WTC11 (cell line): ENCODE measurements at regions not wholly inside any gene's neighbourhood (a gene's known extent, or its start where the extent isn't known, plus 50 kb on each side); places are given as distances from the start of the nearest gene placed in this dataset.

ENCODE experiments used
- ATF3 ChIP-seq: sonication (generic); formaldehyde crosslinking; conservative IDR thresholded peaks from 2 replicates; pipeline ENCODE4 v1.8.1; 2022; ENCODE audit warnings: mild to moderate bottlenecking, missing genetic modification reagents
- CREB1 ChIP-seq: sonication (generic); formaldehyde crosslinking; IDR thresholded peaks from 2 replicates; pipeline ENCODE4 v1.8.0; 2023; ENCODE audit warnings: mild to moderate bottlenecking, missing genetic modification reagents
- CTCF ChIP-seq: fragments of 200-600 bp; IDR thresholded peaks from 2 replicates; pipeline ENCODE4 v1.8.0; 2022; ENCODE audit warnings: antibody characterized with exemption
- MAX ChIP-seq: sonication (generic); formaldehyde crosslinking; IDR thresholded peaks from 2 replicates; pipeline ENCODE4 v1.8.0; 2022; ENCODE audit warnings: mild to moderate bottlenecking, missing genetic modification reagents
- MXD4 ChIP-seq: fragments of 250-450 bp; sonication (Bioruptor Pico); IDR thresholded peaks from 2 replicates; pipeline ENCODE4 v1.8.0; 2021; ENCODE audit warnings: mild to moderate bottlenecking, moderate library complexity, borderline replicate concordance
- NR2C2 ChIP-seq: sonication (generic); formaldehyde crosslinking; IDR thresholded peaks from 2 replicates; pipeline ENCODE4 v1.8.0; 2022; ENCODE audit warnings: mild to moderate bottlenecking, missing genetic modification reagents
- SMAD4 ChIP-seq: sonication (generic); formaldehyde crosslinking; IDR thresholded peaks from 2 replicates; pipeline ENCODE4 v1.8.0; 2022; ENCODE audit warnings: mild to moderate bottlenecking, missing genetic modification reagents
- USF2 ChIP-seq: sonication (generic); formaldehyde crosslinking; IDR thresholded peaks from 2 replicates; pipeline ENCODE4 v1.8.1; 2023; ENCODE audit warnings: mild to moderate bottlenecking, missing genetic modification reagents, moderate library complexity
- ZNF232 ChIP-seq: sonication (generic); formaldehyde crosslinking; IDR thresholded peaks from 2 replicates; pipeline ENCODE4 v1.8.0; 2022; ENCODE audit warnings: mild to moderate bottlenecking, missing genetic modification reagents
- ZNF416 ChIP-seq: fragments of 250-450 bp; sonication (Bioruptor Pico); IDR thresholded peaks from 2 replicates; pipeline ENCODE4 v1.9.0; 2021; ENCODE audit warnings: mild to moderate bottlenecking, inconsistent platforms
- ZNF423 ChIP-seq: fragments of 250-450 bp; sonication (Bioruptor Pico); IDR thresholded peaks from 2 replicates; pipeline ENCODE4 v2.1.2; 2022; ENCODE audit warnings: mild to moderate bottlenecking, moderate library complexity
- TF ChIP-seq, protein P1 (sequence below): sonication (generic); formaldehyde crosslinking; IDR thresholded peaks from 2 replicates; pipeline ENCODE4 v1.8.1; 2023; ENCODE audit warnings: mild to moderate bottlenecking, missing genetic modification reagents, moderate library complexity
- TF ChIP-seq, protein P2 (sequence below): sonication (generic); formaldehyde crosslinking; IDR thresholded peaks from 2 replicates; pipeline ENCODE4 v1.8.1; 2022; ENCODE audit warnings: low read depth, missing genetic modification reagents, borderline replicate concordance
- TF ChIP-seq, protein P3 (sequence below): sonication (generic); formaldehyde crosslinking; IDR thresholded peaks from 2 replicates; pipeline ENCODE4 v1.8.0; 2022; ENCODE audit warnings: mild to moderate bottlenecking, missing genetic modification reagents

DNA sequence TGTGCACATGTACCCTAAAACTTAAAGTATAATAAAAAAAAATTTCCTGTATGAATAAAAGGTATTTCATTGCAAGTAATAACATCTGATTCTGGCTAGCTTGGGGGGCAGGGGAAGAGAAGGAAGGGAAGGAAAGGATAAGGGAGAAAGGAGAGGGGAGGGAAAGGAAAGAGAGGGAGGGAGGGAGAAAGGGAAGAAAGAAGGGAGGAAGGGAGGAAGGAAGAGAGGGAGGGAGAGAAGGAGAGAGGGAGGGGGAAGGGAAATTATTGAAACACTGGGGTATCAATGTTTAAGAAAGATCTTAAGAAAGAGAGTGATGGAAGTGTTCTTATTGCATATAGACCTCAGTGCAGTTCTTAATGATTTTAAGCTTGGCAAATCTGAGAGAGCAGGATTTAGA is 129.8 kb upstream of the ZNF366 start:
- TF ChIP-seq CTCF, result no peak
- TF ChIP-seq, protein P1, sequence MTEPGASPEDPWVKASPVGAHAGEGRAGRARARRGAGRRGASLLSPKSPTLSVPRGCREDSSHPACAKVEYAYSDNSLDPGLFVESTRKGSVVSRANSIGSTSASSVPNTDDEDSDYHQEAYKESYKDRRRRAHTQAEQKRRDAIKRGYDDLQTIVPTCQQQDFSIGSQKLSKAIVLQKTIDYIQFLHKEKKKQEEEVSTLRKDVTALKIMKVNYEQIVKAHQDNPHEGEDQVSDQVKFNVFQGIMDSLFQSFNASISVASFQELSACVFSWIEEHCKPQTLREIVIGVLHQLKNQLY (CRISPR knock-in tag), result no peak
- TF ChIP-seq USF2 (CRISPR knock-in tag), result no peak
- TF ChIP-seq, protein P2, sequence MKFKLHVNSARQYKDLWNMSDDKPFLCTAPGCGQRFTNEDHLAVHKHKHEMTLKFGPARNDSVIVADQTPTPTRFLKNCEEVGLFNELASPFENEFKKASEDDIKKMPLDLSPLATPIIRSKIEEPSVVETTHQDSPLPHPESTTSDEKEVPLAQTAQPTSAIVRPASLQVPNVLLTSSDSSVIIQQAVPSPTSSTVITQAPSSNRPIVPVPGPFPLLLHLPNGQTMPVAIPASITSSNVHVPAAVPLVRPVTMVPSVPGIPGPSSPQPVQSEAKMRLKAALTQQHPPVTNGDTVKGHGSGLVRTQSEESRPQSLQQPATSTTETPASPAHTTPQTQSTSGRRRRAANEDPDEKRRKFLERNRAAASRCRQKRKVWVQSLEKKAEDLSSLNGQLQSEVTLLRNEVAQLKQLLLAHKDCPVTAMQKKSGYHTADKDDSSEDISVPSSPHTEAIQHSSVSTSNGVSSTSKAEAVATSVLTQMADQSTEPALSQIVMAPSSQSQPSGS (CRISPR knock-in tag), result no peak
- TF ChIP-seq CREB1, result no peak
- TF ChIP-seq MXD4, result no peak
- TF ChIP-seq MAX, result no peak
- TF ChIP-seq SMAD4, result no peak
- TF ChIP-seq ATF3 (CRISPR knock-in tag), result no peak
- no peak for TF ChIP-seq ZNF232 (CRISPR knock-in tag)
- no peak for TF ChIP-seq ZNF423 (CRISPR knock-in tag)
- TF ChIP-seq ZNF416 (CRISPR knock-in tag), result no peak
- no peak for TF ChIP-seq NR2C2 (CRISPR knock-in tag)
- TF ChIP-seq, protein P3, sequence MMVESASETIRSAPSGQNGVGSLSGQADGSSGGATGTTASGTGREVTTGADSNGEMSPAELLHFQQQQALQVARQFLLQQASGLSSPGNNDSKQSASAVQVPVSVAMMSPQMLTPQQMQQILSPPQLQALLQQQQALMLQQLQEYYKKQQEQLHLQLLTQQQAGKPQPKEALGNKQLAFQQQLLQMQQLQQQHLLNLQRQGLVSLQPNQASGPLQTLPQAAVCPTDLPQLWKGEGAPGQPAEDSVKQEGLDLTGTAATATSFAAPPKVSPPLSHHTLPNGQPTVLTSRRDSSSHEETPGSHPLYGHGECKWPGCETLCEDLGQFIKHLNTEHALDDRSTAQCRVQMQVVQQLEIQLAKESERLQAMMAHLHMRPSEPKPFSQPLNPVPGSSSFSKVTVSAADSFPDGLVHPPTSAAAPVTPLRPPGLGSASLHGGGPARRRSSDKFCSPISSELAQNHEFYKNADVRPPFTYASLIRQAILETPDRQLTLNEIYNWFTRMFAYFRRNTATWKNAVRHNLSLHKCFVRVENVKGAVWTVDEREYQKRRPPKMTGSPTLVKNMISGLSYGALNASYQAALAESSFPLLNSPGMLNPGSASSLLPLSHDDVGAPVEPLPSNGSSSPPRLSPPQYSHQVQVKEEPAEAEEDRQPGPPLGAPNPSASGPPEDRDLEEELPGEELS, result no peak
